Ectodermal cell (in vitro differentiated cells): ENCODE measurements at regions not wholly inside any gene's neighbourhood (a gene's known extent, or its start where the extent isn't known, plus 50 kb on each side); places are given as distances from the start of the nearest gene placed in this dataset.
"Not testable (repeated sequence)": the region's sequence is repeated elsewhere in the genome, so short reads cannot be mapped to it uniquely, and the experiment has no call there.

Source experiments
- H3K27ac ChIP-seq: 2 replicates; pipeline ENCODE4 v1.7.0; 2013; ENCODE audit warnings: mild to moderate bottlenecking, low read depth, low read length; ENCODE audit not compliant: insufficient read depth, poor library complexity, severe bottlenecking
- H3K27me3 ChIP-seq: 2 replicates; pipeline ENCODE4 v1.7.0; 2013; ENCODE audit warnings: mild to moderate bottlenecking, low read length; ENCODE audit not compliant: insufficient read depth, control insufficient read depth, poor library complexity, severe bottlenecking
- H3K36me3 ChIP-seq: one replicate; pipeline ENCODE4 v1.7.0; 2013; ENCODE audit warnings: low read length; ENCODE audit not compliant: control insufficient read depth, insufficient read depth
- H3K4me1 ChIP-seq: one replicate; pipeline ENCODE4 v1.7.0; 2013; ENCODE audit warnings: low read length; ENCODE audit not compliant: control insufficient read depth, insufficient read depth
- H3K4me3 ChIP-seq: 2 replicates; pipeline ENCODE4 v1.7.0; 2013; ENCODE audit warnings: low read depth, low read length, control low read depth; ENCODE audit not compliant: insufficient read depth
- H3K9me3 ChIP-seq: 2 replicates; pipeline ENCODE4 v1.7.0; 2013; ENCODE audit warnings: mild to moderate bottlenecking, low read length, moderate library complexity; ENCODE audit not compliant: control insufficient read depth
- WGBS, 2 experiments: methylation state at CpG; one replicate each; pipeline ENCODE4 v1.1.7; 2013; ENCODE audit warnings: missing lambda C conversion rate in 2 of 2; 5-methylcytosine and 5-hydroxymethylcytosine counted together

DNA sequence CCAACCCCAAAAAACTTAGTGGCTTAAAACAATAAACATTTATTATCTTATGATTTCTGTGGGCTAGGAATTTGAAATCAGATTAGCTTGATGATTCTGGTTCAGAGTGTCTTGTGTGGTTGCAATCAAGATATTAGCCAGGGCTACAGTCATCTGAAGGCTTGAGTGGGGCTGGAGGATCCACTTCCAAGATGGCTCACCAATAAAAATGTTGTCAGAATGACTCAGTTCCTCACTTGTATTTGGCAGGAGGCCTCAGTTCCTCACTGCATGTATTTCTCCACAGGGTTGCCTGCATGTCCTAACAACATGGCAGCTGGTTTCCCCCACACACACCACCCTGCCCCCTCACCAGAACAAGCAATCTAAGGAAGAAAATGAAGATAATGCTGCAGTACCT is 98.2 kb upstream of the NIPBL start:
- no peaks in the 10 kb centered on the region for H3K4me1 ChIP-seq
- H3K9me3 ChIP-seq, result no peaks in the 10 kb centered on the region
- H3K27me3 ChIP-seq, result no peaks in the 10 kb centered on the region
- no peak overlapping the region for H3K4me3 ChIP-seq
- H3K27ac ChIP-seq, result no peak overlapping the region
- H3K36me3 ChIP-seq, result no peaks in the 10 kb centered on the region

DNA sequence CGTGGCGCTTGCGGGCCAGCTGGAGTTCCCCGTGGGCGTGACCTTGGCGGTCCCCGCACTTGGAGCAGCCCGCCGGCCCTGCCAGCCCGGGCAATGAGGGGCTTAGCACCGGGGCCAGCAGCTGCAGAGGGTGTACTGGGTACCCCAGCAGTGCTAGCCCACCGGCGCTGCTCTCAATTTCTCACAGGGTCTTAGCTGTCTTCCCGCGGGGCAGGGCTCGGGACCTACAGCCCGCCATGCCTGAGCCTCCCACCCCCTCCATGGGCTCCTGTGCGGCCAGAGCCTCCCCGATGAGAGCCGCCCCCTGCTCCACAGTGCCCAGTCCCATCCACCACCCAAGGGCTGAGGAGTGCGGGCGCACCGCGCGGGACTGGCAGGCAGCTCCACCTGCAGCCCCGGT is 94.0 kb upstream of the NIPBL start:
- 92% methylated on average over 25 to 26 of the region's 26 CpGs for WGBS, 2 experiments
- H3K27me3 ChIP-seq, H3K4me3 ChIP-seq, H3K9me3 ChIP-seq, H3K4me1 ChIP-seq, H3K36me3 ChIP-seq, H3K27ac ChIP-seq: not testable (repeated sequence)

- Histone ChIP-seq H3K27me3 (no peaks in the 10 kb centered on the region), H3K4me1 (no peaks in the 10 kb centered on the region), H3K4me3 (no peak overlapping the region), H3K27ac (no peak overlapping the region), H3K36me3 (no peaks in the 10 kb centered on the region), H3K9me3 (no peaks in the 10 kb centered on the region)
- 88 to 89% methylated on average over 1 of the region's 1 CpG for WGBS, 2 experiments
Measured at GRCh38 chr5:36786448-36787012, 90.0 kb upstream of the NIPBL start.

DNA sequence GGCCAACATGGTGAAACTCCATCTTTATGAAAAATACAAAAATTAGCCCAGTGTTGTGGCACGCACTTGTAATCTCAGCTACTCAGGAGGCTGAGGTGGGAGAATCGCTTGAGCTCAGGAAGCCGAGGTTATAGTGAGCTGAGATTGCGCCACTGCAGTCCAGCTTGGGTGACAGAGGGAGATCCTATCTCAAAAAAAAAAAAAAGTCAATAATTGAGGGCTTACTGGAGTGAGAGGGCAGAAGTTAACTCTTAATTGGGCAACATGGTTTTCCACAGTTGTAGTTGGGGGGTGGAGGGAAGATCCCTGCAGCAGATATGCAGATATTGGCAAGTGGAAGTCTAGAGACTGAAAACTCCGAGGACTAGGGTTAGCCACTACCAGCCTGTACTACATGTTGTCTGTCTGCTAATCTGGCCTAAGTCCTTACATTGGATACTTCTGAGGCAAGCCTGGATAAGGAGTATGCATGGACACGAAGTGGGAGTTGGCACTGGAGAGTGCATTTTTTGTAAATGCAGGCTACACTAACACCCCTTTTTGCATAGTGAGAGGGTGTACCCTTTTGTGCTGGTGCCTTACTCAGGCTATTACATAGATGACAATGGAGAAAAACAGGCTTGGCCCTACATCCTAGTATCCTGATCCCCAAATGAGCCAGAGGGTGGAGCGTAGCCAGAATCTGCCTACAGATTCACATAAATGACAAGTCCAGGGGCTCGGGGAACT is 89.0 kb upstream of the NIPBL start:
- Histone ChIP-seq H3K27ac (no peak overlapping the region), H3K4me1 (no peaks in the 10 kb centered on the region), H3K9me3 (no peaks in the 10 kb centered on the region), H3K27me3 (no peaks in the 10 kb centered on the region), H3K4me3 (no peak overlapping the region), H3K36me3 (no peaks in the 10 kb centered on the region)
- WGBS, 2 experiments, result 90 to 94% methylated on average over 8 of the region's 8 CpGs

DNA sequence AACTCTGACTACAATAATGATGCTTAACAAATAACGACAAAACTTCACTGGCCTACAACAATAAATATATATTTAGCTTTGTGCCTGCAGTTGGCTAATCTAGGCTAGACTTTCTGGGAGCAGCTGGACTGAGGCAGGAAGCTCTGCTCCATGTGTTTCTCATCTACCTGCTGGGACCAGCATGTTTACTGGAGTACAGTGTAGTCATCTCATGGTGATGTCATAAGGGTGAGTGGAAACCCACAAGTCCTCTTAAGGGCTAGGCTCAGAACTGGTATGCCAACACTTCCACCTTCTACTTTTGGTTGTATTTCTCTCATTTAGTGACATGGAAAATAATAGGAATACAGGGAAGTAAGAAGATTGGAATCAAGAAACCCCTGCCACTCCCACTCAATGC is 85.7 kb upstream of the NIPBL start:
- Histone ChIP-seq H3K4me1 (no peaks in the 10 kb centered on the region), H3K36me3 (no peaks in the 10 kb centered on the region), H3K27ac (no peak overlapping the region), H3K9me3 (no peaks in the 10 kb centered on the region), H3K27me3 (no peaks in the 10 kb centered on the region), H3K4me3 (no peak overlapping the region)
- WGBS, 2 experiments, result 88 to 100% methylated on average over 1 of the region's 1 CpG

GRCh38 chr5:36792560-36793180 is 83.9 kb upstream of the NIPBL start:
- WGBS, 2 experiments, result 91% methylated on average over 3 of the region's 4 CpGs
- H3K36me3 ChIP-seq, result no peaks in the 10 kb centered on the region
- no peaks in the 10 kb centered on the region for H3K4me1 ChIP-seq
- H3K27me3 ChIP-seq, result no peaks in the 10 kb centered on the region
- H3K9me3 ChIP-seq, result no peaks in the 10 kb centered on the region
- H3K4me3 ChIP-seq, result no peak overlapping the region
- H3K27ac ChIP-seq, result no peak overlapping the region

GRCh38 chr5:36795366-36795765 is 81.2 kb upstream of the NIPBL start:
- no peaks in the 10 kb centered on the region for H3K9me3 ChIP-seq
- H3K36me3 ChIP-seq, result no peaks in the 10 kb centered on the region
- H3K27me3 ChIP-seq, result no peaks in the 10 kb centered on the region
- 91% methylated on average over 4 of the region's 4 CpGs for WGBS, 2 experiments
- H3K4me1 ChIP-seq, result no peaks in the 10 kb centered on the region
- H3K27ac ChIP-seq, result no peak overlapping the region
- H3K4me3 ChIP-seq, result no peak overlapping the region

DNA sequence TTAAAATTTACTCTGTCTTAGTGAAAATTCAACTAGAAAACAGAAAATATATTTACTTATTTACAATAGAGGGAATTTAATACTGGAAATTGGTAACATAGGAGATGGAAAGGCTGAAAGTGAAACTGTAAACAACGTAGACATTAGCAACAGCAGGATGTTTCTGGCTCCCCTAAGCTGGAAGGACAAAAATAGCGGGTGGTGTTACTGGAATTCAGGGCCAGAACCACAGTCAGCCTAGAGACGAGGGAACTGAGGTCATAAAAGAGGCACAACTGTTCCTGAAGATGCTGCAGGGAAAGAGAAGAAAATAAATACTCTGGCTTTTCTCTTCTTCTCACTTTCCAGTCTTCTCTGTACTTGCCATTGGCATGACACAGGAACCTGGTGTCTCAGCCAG is 80.4 kb upstream of the NIPBL start:
- no peaks in the 10 kb centered on the region for H3K9me3 ChIP-seq
- H3K36me3 ChIP-seq, result no peaks in the 10 kb centered on the region
- H3K27me3 ChIP-seq, result no peaks in the 10 kb centered on the region
- H3K27ac ChIP-seq, result no peak overlapping the region
- no peak overlapping the region for H3K4me3 ChIP-seq
- no peaks in the 10 kb centered on the region for H3K4me1 ChIP-seq
- 88 to 89% methylated on average over 3 of the region's 3 CpGs for WGBS, 2 experiments

DNA sequence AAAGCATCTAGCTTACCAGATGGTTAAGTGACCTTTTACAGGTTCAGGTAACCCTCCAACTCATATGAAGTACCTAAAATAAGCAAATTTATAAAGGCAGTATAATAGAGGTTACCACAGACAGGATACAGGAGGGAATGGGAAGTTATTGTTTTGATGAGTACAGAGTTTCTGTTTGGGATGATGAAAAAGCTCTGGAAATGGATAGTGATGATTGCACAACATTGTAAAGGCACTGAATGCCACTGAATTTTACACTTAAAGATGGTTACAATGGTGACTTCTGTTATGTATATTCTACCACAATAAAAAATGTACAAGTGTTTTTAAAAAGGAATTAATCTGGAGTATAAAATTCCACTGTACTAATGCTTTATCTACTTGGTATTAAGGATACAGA is 75.0 kb upstream of the NIPBL start:
- no peaks in the 10 kb centered on the region for H3K27me3 ChIP-seq
- no peak overlapping the region for H3K27ac ChIP-seq
- H3K4me1 ChIP-seq, result no peaks in the 10 kb centered on the region

GRCh38 chr5:36802187-36802586 is 74.4 kb upstream of the NIPBL start:
- WGBS, 2 experiments, result 86 to 91% methylated on average over 4 to 5 of the region's 5 CpGs
- H3K4me1 ChIP-seq, result no peaks in the 10 kb centered on the region
- no peaks in the 10 kb centered on the region for H3K36me3 ChIP-seq
- H3K9me3 ChIP-seq, result no peaks in the 10 kb centered on the region
- H3K27ac ChIP-seq, result no peak overlapping the region
- no peak overlapping the region for H3K4me3 ChIP-seq
- H3K27me3 ChIP-seq, result no peaks in the 10 kb centered on the region

More for the DNA sequence above, 75.0 kb upstream of the NIPBL start:
- no peaks in the 10 kb centered on the region for H3K36me3 ChIP-seq
- H3K9me3 ChIP-seq, result no peaks in the 10 kb centered on the region
- H3K4me3 ChIP-seq, result no peak overlapping the region
